Activated CD8-positive, alpha-beta T cell treated with anti-CD3 and anti-CD28 coated beads for 36 hours (primary cell): ENCODE measurements at regions not wholly inside any gene's neighbourhood (a gene's known extent, or its start where the extent isn't known, plus 50 kb on each side); places are given as distances from the start of the nearest gene placed in this dataset.
"Not testable (repeated sequence)": the region's sequence is repeated elsewhere in the genome, so short reads cannot be mapped to it uniquely, and the experiment has no call there.

Experiments used
- ATAC-seq: fragments of 200-7000 bp; cut with Tn5 transposase; one replicate; pipeline ENCODE4 v1.10.0; 2021; ENCODE audit warnings: mild to moderate bottlenecking, moderate library complexity
- CTCF ChIA-PET: fragments of 350-600 bp; sonication (Branson Sonifier 250); formaldehyde crosslinking; loops from one replicate; lab custom pipeline; 2021; ENCODE audit warnings: antibody characterized with exemption; lab: Charles Lee
- POLR2A ChIA-PET: fragments of 350-600 bp; sonication (Branson Sonifier 250); formaldehyde crosslinking; loops from one replicate; lab custom pipeline; 2021; ENCODE audit warnings: antibody characterized with exemption; lab: Charles Lee
- DNase-seq: peaks from one replicate; pipeline ENCODE4 v3.0.0-alpha.2; 2020
- H3K27ac Mint-ChIP-seq: one replicate; pipeline ENCODE4 v1.8.0; 2021; ENCODE audit warnings: mild to moderate bottlenecking, mixed read lengths
- H3K27me3 Mint-ChIP-seq: one replicate; pipeline ENCODE4 v1.8.0; 2021; ENCODE audit warnings: mixed read lengths
- H3K36me3 Mint-ChIP-seq: one replicate; pipeline ENCODE4 v1.8.0; 2021; ENCODE audit warnings: low read depth, mixed read lengths
- H3K4me1 Mint-ChIP-seq: one replicate; pipeline ENCODE4 v1.8.0; 2021; ENCODE audit warnings: low read depth, mixed read lengths
- H3K4me3 Mint-ChIP-seq: one replicate; pipeline ENCODE4 v1.8.0; 2021; ENCODE audit warnings: mild to moderate bottlenecking, moderate library complexity, mixed read lengths
- H3K9me3 Mint-ChIP-seq: one replicate; pipeline ENCODE4 v1.8.0; 2021; ENCODE audit warnings: mixed read lengths
- CTCF ChIP-seq: fragments of 200-600 bp; IDR thresholded peaks from one replicate; pipeline ENCODE4 v1.8.0; 2022; ENCODE audit warnings: antibody characterized with exemption, mild to moderate bottlenecking
- intact Hi-C: fragments of 100-400 bp; cut with micrococcal nuclease; formaldehyde crosslinking; loops from one replicate; pipeline ENCODE4 v1.10.0; 2022

- POLR2A ChIA-PET: no interaction called here
- intact Hi-C loops: no loop called here
- no peak for ATAC-seq
These were observed 156.3 kb downstream of the MTHFS start for GRCh38 chr15:79740561-79740960.

GRCh38 chr15:79743032-79743431 lies 153.8 kb downstream of the MTHFS start:
- CTCF ChIA-PET: no interaction called here
- ATAC-seq (no peak), DNase-seq (no peak)
- peaks cover 4% of the 10 kb centered on the region for H3K9me3 Mint-ChIP-seq
- TF ChIP-seq CTCF: no peak
- H3K4me1 Mint-ChIP-seq: no peaks in the 10 kb centered on the region
- H3K4me3 Mint-ChIP-seq: no peak overlapping the region
- H3K27me3 Mint-ChIP-seq: peaks cover 4% of the 10 kb centered on the region
- H3K27ac Mint-ChIP-seq: no peak overlapping the region
- no peaks in the 10 kb centered on the region for H3K36me3 Mint-ChIP-seq
- intact Hi-C loops: no loop called here
- POLR2A ChIA-PET: no interaction called here

More at GRCh38 chr15:79740561-79740960, 156.3 kb downstream of the MTHFS start:
- H3K27ac Mint-ChIP-seq: no peak overlapping the region
- H3K27me3 Mint-ChIP-seq: peaks cover 4% of the 10 kb centered on the region
- H3K4me1 Mint-ChIP-seq: no peaks in the 10 kb centered on the region
- peaks cover 3% of the 10 kb centered on the region for H3K9me3 Mint-ChIP-seq
- CTCF ChIA-PET: no interaction called here
- no peak overlapping the region for H3K4me3 Mint-ChIP-seq
- H3K36me3 Mint-ChIP-seq: no peaks in the 10 kb centered on the region
- DNase-seq: no peak
- no peak for TF ChIP-seq CTCF

GRCh38 chr15:79744485-79744884 lies 152.3 kb downstream of the MTHFS start:
- CTCF ChIA-PET, H3K4me1 Mint-ChIP-seq, ATAC-seq, H3K4me3 Mint-ChIP-seq, intact Hi-C loops, H3K9me3 Mint-ChIP-seq, POLR2A ChIA-PET, H3K27me3 Mint-ChIP-seq, H3K27ac Mint-ChIP-seq, H3K36me3 Mint-ChIP-seq: not testable (repeated sequence)
- DNase-seq: peak; percentile 23

GRCh38 chr15:79756365-79756764 lies 140.4 kb downstream of the MTHFS start:
- no peak for TF ChIP-seq CTCF
- no peak for DNase-seq
- no peaks in the 10 kb centered on the region for H3K4me1 Mint-ChIP-seq
- H3K9me3 Mint-ChIP-seq: peaks cover 4% of the 10 kb centered on the region
- intact Hi-C loops: no loop called here
- no peak overlapping the region for H3K27ac Mint-ChIP-seq
- ChIA-PET POLR2A (no interaction called here), CTCF (no interaction called here)
- no peak overlapping the region for H3K4me3 Mint-ChIP-seq
- no peaks in the 10 kb centered on the region for H3K36me3 Mint-ChIP-seq
- no peak for ATAC-seq
- H3K27me3 Mint-ChIP-seq: peaks cover 8% of the 10 kb centered on the region

GRCh38 chr15:79765081-79765480 lies 131.7 kb downstream of the MTHFS start:
- POLR2A ChIA-PET: no interaction called here
- no peak overlapping the region for H3K4me3 Mint-ChIP-seq
- no peaks in the 10 kb centered on the region for H3K4me1 Mint-ChIP-seq
- CTCF ChIA-PET: no interaction called here
- H3K36me3 Mint-ChIP-seq: no peaks in the 10 kb centered on the region
- H3K27me3 Mint-ChIP-seq: peaks cover 8% of the 10 kb centered on the region
- H3K9me3 Mint-ChIP-seq: peaks cover 2% of the 10 kb centered on the region
- DNase-seq (no peak), ATAC-seq (no peak)
- H3K27ac Mint-ChIP-seq: no peak overlapping the region
- no peak for TF ChIP-seq CTCF
- intact Hi-C loops: no loop called here

- ATAC-seq: no peak
- no peaks in the 10 kb centered on the region for H3K4me1 Mint-ChIP-seq
- peak; percentile 54 for TF ChIP-seq CTCF
- POLR2A ChIA-PET: no interaction called here
- intact Hi-C loops: no loop called here
- CTCF ChIA-PET: interaction anchor here (1.4 kb wide), 1 partner anchor 84 kb away, joined by 10 read pairs; no protein-coding TSS in a partner anchor
- peaks cover 5% of the 10 kb centered on the region for H3K27me3 Mint-ChIP-seq
- peak; percentile 18 for DNase-seq
- no peaks in the 10 kb centered on the region for H3K9me3 Mint-ChIP-seq
- H3K27ac Mint-ChIP-seq: no peak overlapping the region
- H3K36me3 Mint-ChIP-seq: no peaks in the 10 kb centered on the region
- no peak overlapping the region for H3K4me3 Mint-ChIP-seq
These were observed 127.7 kb downstream of the MTHFS start for GRCh38 chr15:79769069-79769481.
